CD8-positive, alpha-beta memory T cell (primary cell): ENCODE measurements at regions not wholly inside any gene's neighbourhood (a gene's known extent, or its start where the extent isn't known, plus 50 kb on each side); places are given as distances from the start of the nearest gene placed in this dataset.

Experiments used
- CTCF ChIA-PET: fragments of 350-600 bp; sonication (Branson Sonifier 250); formaldehyde crosslinking; loops from one replicate; lab custom pipeline; 2021; ENCODE audit warnings: antibody characterized with exemption; lab: Charles Lee
- POLR2A ChIA-PET: fragments of 350-600 bp; sonication (Branson Sonifier 250); formaldehyde crosslinking; loops from one replicate; lab custom pipeline; 2021; ENCODE audit warnings: antibody characterized with exemption; lab: Charles Lee
- DNase-seq, 5 donors: peaks; one replicate each; pipeline versions ENCODE4 v3.0.0 to v3.0.0-alpha.2; 2020 to 2022; ENCODE audit warnings: mixed read lengths in 1 of 5
- H3K27ac ChIP-seq: one replicate; pipeline ENCODE4 v1.7.0; 2013; ENCODE audit warnings: low read depth, mild to moderate bottlenecking, low read length, moderate library complexity
- H3K27me3 ChIP-seq: 2 replicates; pipeline ENCODE4 v1.7.0; 2013; ENCODE audit warnings: low read length, mild to moderate bottlenecking; ENCODE audit not compliant: insufficient read depth, poor library complexity, severe bottlenecking
- H3K36me3 ChIP-seq: 2 replicates; pipeline ENCODE4 v1.7.0; 2013; ENCODE audit warnings: mild to moderate bottlenecking, low read length, moderate library complexity; ENCODE audit not compliant: insufficient read depth
- H3K4me1 ChIP-seq: 2 replicates; pipeline ENCODE4 v1.7.0; 2013; ENCODE audit warnings: mild to moderate bottlenecking, low read length, moderate library complexity; ENCODE audit not compliant: insufficient read depth
- H3K4me3 ChIP-seq: 2 replicates; pipeline ENCODE4 v1.7.0; 2013; ENCODE audit warnings: mild to moderate bottlenecking, low read length
- H3K9me3 ChIP-seq: 2 replicates; pipeline ENCODE4 v1.7.0; 2013; ENCODE audit warnings: mild to moderate bottlenecking, low read length
- H3K27ac Mint-ChIP-seq, 8 donors: one replicate each; pipeline ENCODE4 v1.8.0; 2020 to 2021; ENCODE audit warnings: mixed read lengths in 8 of 8, mild to moderate bottlenecking in 6 of 8, inconsistent platforms in 3 of 8, moderate library complexity in 3 of 8
- H3K27me3 Mint-ChIP-seq, 2 donors: one replicate each; pipeline ENCODE4 v1.8.0; 2020 to 2021; ENCODE audit warnings: mixed read lengths in 2 of 2, mild to moderate bottlenecking in 1 of 2, moderate library complexity in 1 of 2
- H3K36me3 Mint-ChIP-seq, 3 donors: one replicate each; pipeline ENCODE4 v1.8.0; 2020 to 2021; ENCODE audit warnings: mixed read lengths in 3 of 3, inconsistent platforms in 1 of 3, mild to moderate bottlenecking in 1 of 3
- H3K4me1 Mint-ChIP-seq, 3 donors: one replicate each; pipeline ENCODE4 v1.8.0; 2020 to 2021; ENCODE audit warnings: mixed read lengths in 3 of 3, inconsistent platforms in 1 of 3, mild to moderate bottlenecking in 1 of 3
- H3K4me3 Mint-ChIP-seq, 7 donors: one replicate each; pipeline ENCODE4 v1.8.0; 2020 to 2021; ENCODE audit warnings: mixed read lengths in 7 of 7, mild to moderate bottlenecking in 6 of 7, moderate library complexity in 4 of 7, inconsistent platforms in 2 of 7
- H3K9me3 Mint-ChIP-seq, 5 donors: one replicate each; pipeline ENCODE4 v1.8.0; 2020 to 2022; ENCODE audit warnings: mixed read lengths in 5 of 5, mild to moderate bottlenecking in 3 of 5, moderate library complexity in 2 of 5, inconsistent platforms in 1 of 5

- CTCF ChIA-PET: interaction anchor here (0.9 kb wide), 1 partner anchor 19 kb away, joined by 3 read pairs; no protein-coding TSS in a partner anchor
- Histone ChIP-seq H3K27me3 (peaks cover 7% of the 10 kb centered on the region), H3K4me3 (no peak overlapping the region), H3K27ac (no peak overlapping the region), H3K4me1 (peaks cover 7% of the 10 kb centered on the region), H3K36me3 (no peaks in the 10 kb centered on the region), H3K9me3 (no peaks in the 10 kb centered on the region)
- no peak overlapping the region for H3K4me3 Mint-ChIP-seq
- H3K27ac Mint-ChIP-seq: no peak overlapping the region
- peaks cover 7 to 11% (median 8%) of the 10 kb centered on the region in 3 donors for H3K4me1 Mint-ChIP-seq
- no peaks in the 10 kb centered on the region for H3K9me3 Mint-ChIP-seq
- H3K27me3 Mint-ChIP-seq: peaks cover 15 to 45% of the 10 kb centered on the region in 2 donors
- no peaks in the 10 kb centered on the region for H3K36me3 Mint-ChIP-seq
- POLR2A ChIA-PET: no interaction called here
- no peak for DNase-seq
Measured at GRCh38 chr1:31507221-31507620, 69.1 kb upstream of the TINAGL1 start.

GRCh38 chr1:31507676-31508530 lies 68.4 kb upstream of the TINAGL1 start:
- Histone ChIP-seq H3K4me3 (no peak overlapping the region), H3K36me3 (no peaks in the 10 kb centered on the region), H3K9me3 (no peaks in the 10 kb centered on the region), H3K27me3 (peaks cover 7% of the 10 kb centered on the region), H3K4me1 (peaks cover 7% of the 10 kb centered on the region), H3K27ac (no peak overlapping the region)
- no peak overlapping the region for H3K4me3 Mint-ChIP-seq
- H3K27ac Mint-ChIP-seq: no peak overlapping the region
- peaks cover 18 to 40% of the 10 kb centered on the region in 2 donors for H3K27me3 Mint-ChIP-seq
- H3K4me1 Mint-ChIP-seq: peaks cover 7 to 11% (median 8%) of the 10 kb centered on the region in 3 donors
- no peaks in the 10 kb centered on the region for H3K9me3 Mint-ChIP-seq
- ChIA-PET POLR2A (no interaction called here), CTCF (no interaction called here)
- H3K36me3 Mint-ChIP-seq: no peaks in the 10 kb centered on the region
- no peak for DNase-seq

- no peaks in the 10 kb centered on the region for H3K36me3 Mint-ChIP-seq
- H3K9me3 ChIP-seq: no peaks in the 10 kb centered on the region
- peaks cover 18 to 31% of the 10 kb centered on the region in 2 donors for H3K27me3 Mint-ChIP-seq
- no peak overlapping the region for H3K27ac Mint-ChIP-seq
- no peaks in the 10 kb centered on the region for H3K27me3 ChIP-seq
- H3K4me1 ChIP-seq: peaks cover 7% of the 10 kb centered on the region
- ChIA-PET POLR2A (no interaction called here), CTCF (no interaction called here)
- H3K4me3 Mint-ChIP-seq: no peak overlapping the region
- DNase-seq: no peak
- H3K27ac ChIP-seq: no peak overlapping the region
- no peaks in the 10 kb centered on the region for H3K36me3 ChIP-seq
- H3K4me1 Mint-ChIP-seq: peaks cover 7 to 11% (median 8%) of the 10 kb centered on the region in 3 donors
- H3K4me3 ChIP-seq: no peak overlapping the region
- peaks cover 0 to 7% (median 0%) of the 10 kb centered on the region in 5 donors for H3K9me3 Mint-ChIP-seq
Measured at GRCh38 chr1:31509124-31510072, 66.9 kb upstream of the TINAGL1 start.

GRCh38 chr1:31510304-31510703 lies 66.0 kb upstream of the TINAGL1 start:
- peaks cover 0 to 7% (median 0%) of the 10 kb centered on the region in 5 donors for H3K9me3 Mint-ChIP-seq
- no peak for DNase-seq

GRCh38 chr1:31510853-31511789 lies 65.2 kb upstream of the TINAGL1 start:
- Mint-ChIP-seq H3K4me3 (peak overlapping the region in 1 of 7 donors; percentile 45), H3K9me3 (peaks cover 0 to 7% (median 0%) of the 10 kb centered on the region in 5 donors), H3K4me1 (peaks cover 1 to 4% (median 2%) of the 10 kb centered on the region in 3 donors), H3K27me3 (peaks cover 14 to 23% of the 10 kb centered on the region in 2 donors), H3K27ac (no peak overlapping the region), H3K36me3 (peaks cover 0 to 1% (median 0%) of the 10 kb centered on the region in 3 donors)
- H3K4me1 ChIP-seq: no peaks in the 10 kb centered on the region
- H3K36me3 ChIP-seq: no peaks in the 10 kb centered on the region
- no peak overlapping the region for H3K4me3 ChIP-seq
- no peaks in the 10 kb centered on the region for H3K27me3 ChIP-seq
- no peak overlapping the region for H3K27ac ChIP-seq
- no peak for DNase-seq
- ChIA-PET CTCF (no interaction called here), POLR2A (no interaction called here)
- no peaks in the 10 kb centered on the region for H3K9me3 ChIP-seq

More at GRCh38 chr1:31510304-31510703, 66.0 kb upstream of the TINAGL1 start:
- no peaks in the 10 kb centered on the region for H3K27me3 ChIP-seq
- H3K4me1 ChIP-seq: peaks cover 5% of the 10 kb centered on the region
- no peak overlapping the region for H3K27ac ChIP-seq
- Mint-ChIP-seq H3K27ac (no peak overlapping the region), H3K4me3 (no peak overlapping the region), H3K27me3 (peaks cover 16 to 31% of the 10 kb centered on the region in 2 donors), H3K36me3 (no peaks in the 10 kb centered on the region), H3K4me1 (peaks cover 7 to 11% (median 8%) of the 10 kb centered on the region in 3 donors)
- CTCF ChIA-PET: no interaction called here
- no peaks in the 10 kb centered on the region for H3K36me3 ChIP-seq
- no peaks in the 10 kb centered on the region for H3K9me3 ChIP-seq
- H3K4me3 ChIP-seq: no peak overlapping the region
- POLR2A ChIA-PET: no interaction called here

GRCh38 chr1:31511848-31512615 lies 64.3 kb upstream of the TINAGL1 start:
- CTCF ChIA-PET: no interaction called here

GRCh38 chr1:31514117-31514516 lies 62.2 kb upstream of the TINAGL1 start:
- POLR2A ChIA-PET: no interaction called here
- H3K9me3 Mint-ChIP-seq: peaks cover 0 to 7% (median 0%) of the 10 kb centered on the region in 5 donors
- CTCF ChIA-PET: no interaction called here
- Histone ChIP-seq H3K4me3 (no peak overlapping the region), H3K4me1 (no peaks in the 10 kb centered on the region), H3K27me3 (no peaks in the 10 kb centered on the region), H3K27ac (no peak overlapping the region), H3K36me3 (no peaks in the 10 kb centered on the region), H3K9me3 (no peaks in the 10 kb centered on the region)
- DNase-seq: no peak
- H3K27me3 Mint-ChIP-seq: peaks cover 10 to 17% of the 10 kb centered on the region in 2 donors
- H3K4me1 Mint-ChIP-seq: no peaks in the 10 kb centered on the region
- H3K36me3 Mint-ChIP-seq: peaks cover 0 to 1% (median 0%) of the 10 kb centered on the region in 3 donors
- no peak overlapping the region for H3K27ac Mint-ChIP-seq
- no peak overlapping the region for H3K4me3 Mint-ChIP-seq

More at GRCh38 chr1:31511848-31512615, 64.3 kb upstream of the TINAGL1 start:
- Mint-ChIP-seq H3K27ac (peak overlapping the region in 1 of 8 donors; percentile 41), H3K36me3 (peaks cover 0 to 1% (median 0%) of the 10 kb centered on the region in 3 donors), H3K4me3 (no peak overlapping the region), H3K4me1 (no peaks in the 10 kb centered on the region), H3K27me3 (peaks cover 13 to 17% of the 10 kb centered on the region in 2 donors), H3K9me3 (peaks cover 0 to 7% (median 0%) of the 10 kb centered on the region in 5 donors)
- DNase-seq: no peak
- no peak overlapping the region for H3K4me3 ChIP-seq
- no peaks in the 10 kb centered on the region for H3K9me3 ChIP-seq
- H3K36me3 ChIP-seq: no peaks in the 10 kb centered on the region
- no peaks in the 10 kb centered on the region for H3K4me1 ChIP-seq
- H3K27me3 ChIP-seq: no peaks in the 10 kb centered on the region
- no peak overlapping the region for H3K27ac ChIP-seq
- POLR2A ChIA-PET: no interaction called here
